Large intestine (tissue), 3 donors: ENCODE measurements at regions not wholly inside any gene's neighbourhood (a gene's known extent, or its start where the extent isn't known, plus 50 kb on each side); places are given as distances from the start of the nearest gene placed in this dataset.

Source experiments
- DNase-seq, 2 donors: peaks; one replicate each; pipeline versions ENCODE4 v3.0.0 to v3.0.0-alpha.2; 2013
- H3K27ac ChIP-seq: one replicate; pipeline ENCODE4 v1.5.1; 2013; ENCODE audit warnings: low read length
- H3K27me3 ChIP-seq: 2 replicates; pipeline ENCODE4 v1.6.1; 2013; ENCODE audit warnings: low read length; ENCODE audit not compliant: control insufficient read depth, insufficient read depth
- H3K36me3 ChIP-seq: 2 replicates; pipeline ENCODE4 v1.6.1; 2013; ENCODE audit warnings: low read length; ENCODE audit not compliant: control insufficient read depth, insufficient read depth
- H3K4me1 ChIP-seq: one replicate; pipeline ENCODE4 v1.6.1; 2013; ENCODE audit warnings: low read length; ENCODE audit not compliant: control insufficient read depth, insufficient read depth
- H3K4me3 ChIP-seq: one replicate; pipeline ENCODE4 v1.5.1; 2013; ENCODE audit warnings: low read length
- H3K9me3 ChIP-seq: one replicate; pipeline ENCODE4 v1.6.1; 2013; ENCODE audit warnings: mild to moderate bottlenecking, low read depth, low read length, moderate library complexity; ENCODE audit not compliant: control insufficient read depth
- WGBS: methylation state at CpG from one replicate; pipeline ENCODE4 v1.1.5; 2013; ENCODE audit warnings: low lambda C conversion rate; ENCODE audit not compliant: insufficient coverage; 5-methylcytosine and 5-hydroxymethylcytosine counted together

DNA sequence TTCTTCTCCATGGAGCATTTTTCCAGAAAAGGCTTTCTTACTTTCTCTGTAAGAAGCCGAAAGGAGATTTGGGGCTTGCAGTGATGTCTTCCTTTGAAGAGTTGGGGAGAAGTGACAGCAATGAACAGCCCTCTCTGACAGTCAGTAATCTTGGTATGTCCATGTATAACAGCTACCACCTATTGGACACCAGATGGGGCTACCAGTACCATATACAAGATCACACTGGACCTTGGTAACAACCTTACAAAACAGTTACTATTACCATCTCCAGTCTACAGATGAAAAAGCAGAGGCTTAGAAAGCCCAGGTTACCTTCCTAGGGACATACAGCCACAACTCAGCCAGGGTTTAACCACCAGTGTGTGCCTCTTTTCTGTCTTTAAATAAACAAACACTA is 272.7 kb upstream of the TRPC7 start:
- H3K4me1 ChIP-seq = no peaks in the 10 kb centered on the region
- H3K27ac ChIP-seq = no peak overlapping the region
- DNase-seq = no peak
- H3K36me3 ChIP-seq = no peaks in the 10 kb centered on the region
- H3K4me3 ChIP-seq = no peak overlapping the region
- H3K9me3 ChIP-seq = no peaks in the 10 kb centered on the region
- H3K27me3 ChIP-seq = no peaks in the 10 kb centered on the region
- WGBS = no CpG with 5 or more reads among the region's 1 CpG

DNA sequence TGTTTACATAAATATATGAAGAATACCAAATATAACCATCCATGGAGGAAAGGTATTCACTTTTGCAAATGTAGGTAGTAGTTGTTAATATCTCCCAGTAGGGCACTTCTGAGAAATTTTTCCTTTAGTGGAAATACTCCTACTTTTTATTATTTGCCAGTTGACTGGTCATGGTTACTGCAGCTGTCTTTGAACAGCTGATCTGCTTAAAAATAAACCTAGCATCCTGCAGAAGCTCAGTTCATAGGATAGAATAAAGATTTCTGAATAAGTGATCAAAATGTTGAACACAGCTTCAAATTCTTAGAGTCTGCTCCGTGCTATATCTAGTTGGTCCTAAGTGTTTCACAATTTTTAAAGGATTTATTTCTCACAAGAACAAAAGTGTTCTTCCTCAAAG is 270.7 kb upstream of the TRPC7 start:
- H3K36me3 ChIP-seq = no peaks in the 10 kb centered on the region
- H3K27ac ChIP-seq = no peak overlapping the region
- H3K4me1 ChIP-seq = no peaks in the 10 kb centered on the region
- no peaks in the 10 kb centered on the region for H3K27me3 ChIP-seq
- no peak for DNase-seq
- no peaks in the 10 kb centered on the region for H3K9me3 ChIP-seq
- H3K4me3 ChIP-seq = no peak overlapping the region
- WGBS = 100% methylated on average over 1 of the region's 1 CpG

DNA sequence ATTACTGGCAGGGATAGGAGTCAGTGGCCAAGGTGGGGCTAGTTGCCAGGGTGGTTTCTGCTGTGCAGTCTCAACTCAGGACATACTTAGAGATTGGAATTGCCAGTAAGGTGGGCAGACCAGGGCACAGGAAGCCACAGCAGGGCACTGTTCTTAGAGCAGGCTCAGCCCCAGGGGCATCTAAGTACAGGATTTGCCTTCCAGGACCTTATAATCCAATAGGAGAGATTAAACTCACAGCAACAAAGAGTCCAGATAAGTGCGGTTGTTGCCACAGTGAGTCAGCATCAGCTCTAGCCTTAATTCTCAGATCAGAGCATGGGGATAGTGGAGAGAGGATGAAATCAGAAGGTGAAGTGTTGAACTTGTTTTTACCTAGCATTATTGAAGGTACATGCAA is 265.8 kb upstream of the TRPC7 start:
- DNase-seq = no peak
- Histone ChIP-seq H3K9me3 (no peaks in the 10 kb centered on the region), H3K4me1 (no peaks in the 10 kb centered on the region), H3K36me3 (no peaks in the 10 kb centered on the region), H3K4me3 (no peak overlapping the region), H3K27me3 (no peaks in the 10 kb centered on the region), H3K27ac (no peak overlapping the region)
- no CpG with 5 or more reads among the region's 1 CpG for whole genome bisulfite sequencing

DNA sequence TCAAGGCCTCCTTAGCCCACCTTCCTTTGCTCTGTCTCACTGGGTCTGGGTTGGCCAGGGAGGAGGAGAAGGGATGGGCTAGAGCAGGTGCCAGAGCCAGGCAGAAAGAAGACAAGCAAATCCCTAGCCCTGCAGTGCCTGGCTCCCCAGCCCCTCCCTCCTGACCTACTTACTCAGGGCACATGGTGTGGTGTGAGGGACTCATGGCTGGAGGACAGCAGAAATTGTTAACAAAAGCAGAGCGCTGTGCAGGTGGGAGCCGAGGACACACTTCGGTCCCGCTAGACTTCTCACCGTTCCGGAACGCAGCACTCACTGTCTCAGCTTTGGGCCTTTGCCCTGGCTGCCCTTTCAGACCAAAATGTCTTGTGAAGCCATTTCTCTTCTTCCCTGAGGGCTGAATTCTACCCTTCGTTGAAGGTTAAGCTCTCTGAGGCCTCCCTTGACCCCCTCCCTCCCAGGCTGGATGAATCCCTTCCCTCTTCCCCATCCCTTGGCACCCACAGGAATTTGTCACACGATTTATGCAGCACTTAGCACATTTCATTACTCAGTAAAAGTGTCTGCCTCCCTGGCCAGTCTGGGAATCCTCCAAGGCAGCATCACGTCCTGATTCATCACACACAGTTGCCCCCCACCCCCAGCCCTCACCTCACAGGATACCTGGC is 263.9 kb upstream of the TRPC7 start:
- H3K27me3 ChIP-seq = no peaks in the 10 kb centered on the region
- no peaks in the 10 kb centered on the region for H3K36me3 ChIP-seq
- no peak for DNase-seq
- no peak overlapping the region for H3K4me3 ChIP-seq
- no peak overlapping the region for H3K27ac ChIP-seq
- no peaks in the 10 kb centered on the region for H3K4me1 ChIP-seq
- no CpG with 5 or more reads among the region's 10 CpGs for WGBS
- no peaks in the 10 kb centered on the region for H3K9me3 ChIP-seq

DNA sequence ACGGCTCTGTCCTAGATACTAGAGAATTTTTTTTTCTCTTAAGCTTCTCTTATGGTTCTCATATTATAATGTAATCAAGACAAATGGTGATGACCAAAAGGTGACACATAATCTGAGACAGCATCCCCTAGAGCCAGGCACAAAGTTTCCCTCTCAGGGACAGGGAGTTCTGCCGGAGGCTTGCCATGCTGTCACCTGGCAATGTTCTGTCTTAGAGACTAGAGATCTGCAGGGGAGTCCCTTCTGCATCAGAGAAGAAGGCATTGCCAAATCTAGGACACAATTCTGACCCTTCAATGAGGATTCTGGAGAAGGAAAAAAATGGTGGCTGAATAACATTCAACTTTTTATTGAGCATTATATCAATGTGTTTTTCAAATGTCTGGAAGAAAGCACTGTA is 261.2 kb upstream of the TRPC7 start:
- 86% methylated on average over 1 of the region's 2 CpGs for whole genome bisulfite sequencing
- Histone ChIP-seq H3K9me3 (no peaks in the 10 kb centered on the region), H3K36me3 (no peaks in the 10 kb centered on the region), H3K27me3 (no peaks in the 10 kb centered on the region), H3K4me1 (no peaks in the 10 kb centered on the region), H3K27ac (no peak overlapping the region), H3K4me3 (no peak overlapping the region)
- no peak for DNase-seq

DNA sequence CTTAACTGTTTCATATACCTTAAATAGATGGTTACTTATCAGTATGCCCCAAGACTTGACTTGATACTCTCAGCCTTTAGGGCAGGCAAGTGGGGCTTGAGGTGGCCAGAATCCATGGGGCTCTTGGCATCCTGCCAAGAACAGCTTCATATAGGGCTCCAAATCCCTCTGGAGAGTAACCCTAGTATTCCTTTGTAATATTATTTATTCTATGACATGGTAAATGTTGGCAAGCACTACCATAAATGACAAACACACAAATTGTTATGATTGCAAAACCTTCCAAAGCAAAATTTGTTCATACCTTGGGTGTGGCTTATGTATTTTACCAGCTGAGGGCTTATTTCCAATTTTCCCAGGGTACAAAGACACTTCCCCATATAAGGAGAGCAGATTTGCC is 257.4 kb upstream of the TRPC7 start:
- Histone ChIP-seq H3K27ac (no peak overlapping the region), H3K4me3 (no peak overlapping the region), H3K27me3 (no peaks in the 10 kb centered on the region), H3K36me3 (no peaks in the 10 kb centered on the region), H3K4me1 (no peaks in the 10 kb centered on the region), H3K9me3 (no peaks in the 10 kb centered on the region)
- no peak for DNase-seq

DNA sequence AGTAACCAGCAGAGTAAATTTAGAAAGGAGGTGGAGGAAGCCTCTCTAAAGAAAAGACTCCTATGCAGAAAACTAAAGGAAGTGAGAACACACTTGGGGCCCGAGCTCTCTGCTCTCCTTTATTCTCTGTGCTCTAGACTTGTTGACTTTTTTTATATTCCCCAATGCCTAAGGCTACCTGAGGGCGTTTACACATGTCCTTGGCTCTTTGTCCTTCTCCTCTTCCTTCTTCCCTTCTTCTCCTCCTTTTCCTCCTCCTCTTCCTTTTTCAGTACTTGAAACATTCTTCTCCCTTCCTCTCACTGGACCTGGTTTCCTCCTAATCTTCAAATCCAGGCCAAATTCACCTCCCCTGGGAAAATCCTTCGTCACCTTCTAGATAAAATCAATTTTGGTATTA is 256.4 kb upstream of the TRPC7 start:
- no peaks in the 10 kb centered on the region for H3K36me3 ChIP-seq
- DNase-seq = no peak
- H3K4me3 ChIP-seq = no peak overlapping the region
- H3K9me3 ChIP-seq = no peaks in the 10 kb centered on the region
- H3K27me3 ChIP-seq = no peaks in the 10 kb centered on the region
- WGBS = 72% methylated on average over 3 of the region's 3 CpGs
- H3K4me1 ChIP-seq = no peaks in the 10 kb centered on the region
- H3K27ac ChIP-seq = no peak overlapping the region

DNA sequence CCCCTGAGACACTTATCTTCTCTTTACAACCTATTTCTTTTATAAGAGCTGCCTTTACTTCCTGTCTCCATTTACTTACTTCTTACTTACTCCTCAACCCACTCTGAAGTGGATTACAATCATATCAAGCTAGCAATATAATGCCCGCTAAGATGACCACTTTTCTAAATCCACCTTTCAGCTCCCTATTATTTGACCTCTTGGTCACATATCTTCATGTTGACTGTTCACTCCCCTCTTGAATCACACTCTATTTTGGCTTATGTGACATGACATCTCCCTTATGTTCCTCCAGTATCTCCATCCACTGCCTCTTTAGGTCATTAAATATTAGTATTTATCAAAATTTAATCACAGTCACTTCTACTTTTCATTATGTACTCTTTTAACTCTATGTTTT is 255.3 kb upstream of the TRPC7 start:
- Histone ChIP-seq H3K4me1 (no peaks in the 10 kb centered on the region), H3K27ac (no peak overlapping the region), H3K9me3 (no peaks in the 10 kb centered on the region), H3K36me3 (no peaks in the 10 kb centered on the region), H3K4me3 (no peak overlapping the region), H3K27me3 (no peaks in the 10 kb centered on the region)
- WGBS = 100% methylated on average over 1 of the region's 1 CpG
- DNase-seq = no peak

DNA sequence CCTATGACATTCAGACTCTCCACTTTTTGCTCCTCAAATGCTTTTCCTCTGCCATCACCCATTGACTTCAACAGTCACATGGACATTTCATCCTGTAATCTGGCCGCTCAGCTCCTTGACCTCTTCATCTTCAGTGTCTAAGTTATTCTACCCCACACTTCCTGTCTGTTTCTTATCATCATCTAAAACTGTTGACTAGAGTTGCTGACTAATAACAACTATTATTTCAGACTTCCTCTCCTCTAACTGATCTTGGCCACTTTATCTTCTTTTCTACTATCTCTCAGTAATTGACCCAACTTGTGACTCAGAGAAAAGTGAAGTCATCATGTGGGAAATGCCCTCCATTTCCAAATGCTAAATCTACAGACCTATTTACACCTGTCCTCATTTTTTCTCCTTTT is 254.7 kb upstream of the TRPC7 start:
- no peaks in the 10 kb centered on the region for H3K4me1 ChIP-seq
- DNase-seq = no peak
- H3K4me3 ChIP-seq = no peak overlapping the region
- no peak overlapping the region for H3K27ac ChIP-seq
- H3K9me3 ChIP-seq = no peaks in the 10 kb centered on the region
- no peaks in the 10 kb centered on the region for H3K36me3 ChIP-seq
- no peaks in the 10 kb centered on the region for H3K27me3 ChIP-seq
- no CpG with 5 or more reads among the region's 1 CpG for WGBS

DNA sequence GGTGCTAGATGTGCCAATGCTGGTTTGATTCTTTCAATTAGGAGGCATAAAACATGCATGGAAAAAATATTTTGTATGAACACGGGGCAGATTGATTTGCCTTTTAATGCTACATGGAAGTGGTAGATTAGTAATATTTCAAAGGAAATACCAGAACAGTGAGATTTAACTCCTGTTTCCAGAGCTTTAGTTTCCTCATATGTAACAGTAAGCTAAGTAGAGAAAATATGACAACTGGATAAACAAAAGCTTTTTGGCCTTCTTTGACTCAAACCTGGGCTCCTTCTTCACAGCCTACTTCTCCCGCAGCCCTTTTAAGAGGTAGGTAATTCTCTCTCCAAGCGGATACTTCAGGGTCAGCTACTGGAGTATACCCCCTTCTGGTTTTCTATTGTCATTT is 254.2 kb upstream of the TRPC7 start:
- no peak overlapping the region for H3K4me3 ChIP-seq
- H3K27me3 ChIP-seq = no peaks in the 10 kb centered on the region
- H3K27ac ChIP-seq = no peak overlapping the region
- no peaks in the 10 kb centered on the region for H3K9me3 ChIP-seq
- H3K36me3 ChIP-seq = no peaks in the 10 kb centered on the region
- no peak for DNase-seq
- 93% methylated on average over 3 of the region's 3 CpGs for whole genome bisulfite sequencing
- no peaks in the 10 kb centered on the region for H3K4me1 ChIP-seq

DNA sequence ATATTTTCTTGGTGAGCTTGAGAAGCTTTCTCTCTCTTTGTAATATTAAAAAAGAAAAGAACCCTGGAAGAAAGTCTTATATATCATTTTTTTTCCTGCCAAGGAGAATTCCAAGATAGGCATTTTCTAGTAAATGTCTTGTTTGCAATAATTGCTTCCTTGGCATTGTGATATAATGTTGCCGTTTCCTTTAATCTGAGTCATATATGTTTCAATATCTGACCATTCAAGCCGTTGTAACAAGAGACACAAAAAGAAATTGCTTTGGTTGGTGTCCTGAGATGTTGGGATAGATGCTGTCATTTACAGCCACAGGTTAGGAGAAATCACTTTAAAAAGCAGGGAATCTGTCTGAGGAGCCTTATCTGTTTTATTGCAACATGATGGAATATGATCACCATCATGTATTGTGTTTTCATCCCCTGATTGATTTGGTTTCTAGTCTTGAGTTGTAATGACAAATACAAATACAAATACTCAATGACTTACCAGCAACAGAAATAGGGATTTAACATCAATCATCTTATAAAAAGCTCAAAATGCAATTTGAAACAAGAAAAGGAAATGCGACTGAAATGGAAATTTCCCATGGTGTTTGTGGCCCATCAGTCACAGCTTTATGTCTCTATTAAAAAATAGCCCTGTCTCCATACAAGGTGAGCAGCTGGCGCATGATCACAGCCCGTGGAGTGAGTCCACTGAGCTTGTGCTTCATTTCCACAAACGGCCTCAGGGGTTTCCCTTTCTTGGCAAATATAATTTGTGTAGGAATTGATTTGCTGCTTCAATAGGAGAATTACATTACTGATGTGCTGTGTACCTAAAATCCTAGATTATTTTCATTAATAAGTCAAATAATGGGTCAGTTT is 250.1 kb upstream of the TRPC7 start:
- Histone ChIP-seq H3K36me3 (no peaks in the 10 kb centered on the region), H3K27me3 (no peaks in the 10 kb centered on the region), H3K4me3 (no peak overlapping the region), H3K4me1 (no peaks in the 10 kb centered on the region), H3K27ac (no peak overlapping the region), H3K9me3 (no peaks in the 10 kb centered on the region)
- DNase-seq = no peak
- WGBS = 90% methylated on average over 2 of the region's 6 CpGs
